ENCODE measurements at regions not wholly inside any gene's neighbourhood (a gene's known extent, or its start where the extent isn't known, plus 50 kb on each side); places are given as distances from the start of the nearest gene placed in this dataset.

GRCh38 chr1:214715126-214715525 is 112.1 kb downstream of the CENPF start:
- Mint-ChIP-seq H3K27me3 (ENCODE audit: low read depth) (peaks cover 7% of the 10 kb centered on the region), H3K36me3 (ENCODE audit: insufficient read depth in 2 of 2) (peaks cover 0 to 2% of the 10 kb centered on the region in 2 donors), H3K4me3 (no peak overlapping the region), H3K27ac (no peak overlapping the region), H3K9me3 (peaks cover 0 to 6% of the 10 kb centered on the region in 2 donors), H3K4me1 (ENCODE audit: low read depth) (no peaks in the 10 kb centered on the region)
- DNase-seq: no peak
- no peak for ATAC-seq (replicated peaks in 1 of 2)

DNA sequence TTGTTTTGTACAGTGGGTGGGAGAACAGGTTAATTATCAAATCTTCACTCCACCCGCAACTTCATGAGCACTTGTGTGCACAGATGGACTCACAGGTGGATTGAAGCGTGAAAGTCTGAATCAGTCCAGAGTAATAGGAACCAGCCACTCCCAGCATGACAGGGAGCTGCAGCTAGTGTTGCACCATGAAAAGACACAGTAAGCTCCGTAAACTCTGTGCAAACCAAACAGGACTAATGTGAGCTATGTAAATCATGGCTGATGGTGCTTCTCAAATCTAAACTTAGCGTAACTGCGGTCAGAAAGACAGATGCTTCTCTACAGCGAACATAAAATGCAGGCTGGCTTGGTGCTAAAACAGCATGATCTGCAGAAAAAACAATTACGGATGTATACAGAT is 114.4 kb downstream of the CENPF start:
- H3K4me1 Mint-ChIP-seq (ENCODE audit: low read depth): no peaks in the 10 kb centered on the region
- H3K36me3 Mint-ChIP-seq (ENCODE audit: insufficient read depth in 2 of 2): peaks cover 0 to 2% of the 10 kb centered on the region in 2 donors
- peaks cover 0 to 6% of the 10 kb centered on the region in 2 donors for H3K9me3 Mint-ChIP-seq
- no peak for DNase-seq
- ATAC-seq (replicated peaks in 1 of 2): no peak
- H3K27me3 Mint-ChIP-seq (ENCODE audit: low read depth): peaks cover 7% of the 10 kb centered on the region
- H3K4me3 Mint-ChIP-seq: no peak overlapping the region
- no peak overlapping the region for H3K27ac Mint-ChIP-seq

DNA sequence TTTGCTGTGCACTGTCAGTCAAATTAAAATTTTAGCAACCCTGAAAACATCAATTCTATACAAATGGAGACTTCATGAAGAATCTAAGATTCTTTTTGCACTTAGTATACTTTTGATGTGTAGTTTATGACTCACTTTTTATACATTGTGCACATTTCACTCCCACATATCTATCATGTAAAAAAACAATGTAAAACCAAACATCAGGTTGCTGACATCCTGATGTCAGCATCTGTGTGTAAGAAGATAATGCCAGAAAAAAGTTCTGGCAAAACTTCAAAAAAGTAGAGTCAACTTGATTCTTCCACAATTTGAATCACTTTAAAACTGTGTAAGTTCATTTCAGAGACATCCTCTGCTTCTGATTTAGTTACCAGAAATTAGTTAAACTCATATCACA is 115.7 kb downstream of the CENPF start:
- DNase-seq (no peak), ATAC-seq (replicated peaks in 1 of 2) (no peak)
- no peak overlapping the region for H3K27ac Mint-ChIP-seq
- H3K4me3 Mint-ChIP-seq: no peak overlapping the region
- no peaks in the 10 kb centered on the region for H3K4me1 Mint-ChIP-seq (ENCODE audit: low read depth)
- peaks cover 0 to 6% of the 10 kb centered on the region in 2 donors for H3K9me3 Mint-ChIP-seq
- peaks cover 0 to 2% of the 10 kb centered on the region in 2 donors for H3K36me3 Mint-ChIP-seq (ENCODE audit: insufficient read depth in 2 of 2)
- H3K27me3 Mint-ChIP-seq (ENCODE audit: low read depth): peaks cover 7% of the 10 kb centered on the region

GRCh38 chr1:214719207-214719606 is 116.2 kb downstream of the CENPF start:
- Mint-ChIP-seq H3K9me3 (peaks cover 0 to 5% of the 10 kb centered on the region in 2 donors), H3K27me3 (ENCODE audit: low read depth) (peaks cover 7% of the 10 kb centered on the region), H3K36me3 (ENCODE audit: insufficient read depth in 2 of 2) (peaks cover 0 to under 1% of the 10 kb centered on the region in 2 donors), H3K4me1 (ENCODE audit: low read depth) (no peaks in the 10 kb centered on the region), H3K4me3 (no peak overlapping the region), H3K27ac (no peak overlapping the region)
- ATAC-seq (replicated peaks in 1 of 2): no peak
- no peak for DNase-seq

GRCh38 chr1:214720561-214720960 is 117.6 kb downstream of the CENPF start:
- DNase-seq (no peak), ATAC-seq (replicated peaks in 1 of 2) (no peak)
- Mint-ChIP-seq H3K36me3 (ENCODE audit: insufficient read depth in 2 of 2) (no peaks in the 10 kb centered on the region), H3K4me3 (no peak overlapping the region), H3K27ac (no peak overlapping the region), H3K9me3 (peaks cover 0 to 1% of the 10 kb centered on the region in 2 donors), H3K4me1 (ENCODE audit: low read depth) (no peaks in the 10 kb centered on the region), H3K27me3 (ENCODE audit: low read depth) (peaks cover 1% of the 10 kb centered on the region)

DNA sequence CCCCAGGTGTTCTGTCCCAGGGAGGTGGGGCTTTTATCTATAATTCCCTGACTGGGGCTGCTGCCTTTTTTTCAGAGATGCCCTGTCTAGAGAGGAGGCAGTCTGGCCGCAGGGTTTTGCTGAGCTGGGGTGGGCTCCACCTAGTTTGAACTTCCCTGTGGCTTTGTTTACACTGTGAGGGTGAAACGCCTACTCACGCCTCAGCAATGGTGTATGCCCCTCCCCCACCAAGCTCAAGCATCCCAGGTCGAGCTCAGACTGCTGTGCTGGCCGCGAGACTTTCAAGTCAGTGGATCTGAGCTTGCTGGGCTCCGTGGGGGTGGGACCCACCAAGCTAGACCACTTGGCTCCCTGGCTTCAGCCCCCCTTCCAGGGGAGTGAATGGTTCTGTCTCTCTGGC is 124.3 kb downstream of the CENPF start:
- no peaks in the 10 kb centered on the region for H3K27me3 Mint-ChIP-seq (ENCODE audit: low read depth)
- peaks cover 3% of the 10 kb centered on the region in 2 donors for H3K9me3 Mint-ChIP-seq
- H3K36me3 Mint-ChIP-seq (ENCODE audit: insufficient read depth in 2 of 2): no peaks in the 10 kb centered on the region
- no peak for ATAC-seq (replicated peaks in 1 of 2)
- no peak for DNase-seq
- H3K4me3 Mint-ChIP-seq: no peak overlapping the region
- H3K4me1 Mint-ChIP-seq (ENCODE audit: low read depth): no peaks in the 10 kb centered on the region
- H3K27ac Mint-ChIP-seq: no peak overlapping the region

DNA sequence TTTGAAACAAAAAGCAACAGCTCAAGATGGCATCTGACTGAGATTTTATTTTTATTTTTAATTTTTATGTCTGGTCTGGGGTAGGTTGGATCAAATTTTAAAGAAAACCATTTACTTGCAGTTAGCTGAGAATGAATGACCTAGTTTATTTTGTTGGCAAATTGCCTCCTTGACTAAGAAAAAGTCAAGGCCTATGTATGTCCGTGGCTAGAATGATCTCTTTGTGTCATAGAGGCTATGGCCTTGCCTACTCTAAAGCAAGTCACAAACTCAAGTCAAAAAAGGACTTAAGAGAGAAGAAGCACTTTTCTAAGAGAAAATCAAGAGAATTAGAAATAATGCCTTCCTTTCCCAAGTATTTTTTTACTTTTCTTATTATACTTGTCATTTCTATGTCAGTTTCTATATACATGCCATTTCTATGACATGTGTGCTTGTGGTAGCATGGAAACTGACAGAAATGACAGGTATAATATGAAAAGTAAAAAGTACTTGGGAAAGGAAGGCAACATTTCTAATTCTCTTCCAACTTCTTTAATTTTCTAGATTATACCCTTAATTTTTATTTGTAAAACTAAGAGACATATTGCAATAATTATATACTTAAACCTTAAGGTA is 136.7 kb downstream of the CENPF start:
- ATAC-seq (replicated peaks in 1 of 2): no peak
- H3K4me1 Mint-ChIP-seq (ENCODE audit: low read depth): no peaks in the 10 kb centered on the region
- DNase-seq: no peak
- H3K4me3 Mint-ChIP-seq: no peak overlapping the region
- H3K27ac Mint-ChIP-seq: no peak overlapping the region
- H3K36me3 Mint-ChIP-seq (ENCODE audit: insufficient read depth in 2 of 2): no peaks in the 10 kb centered on the region
- peaks cover 0 to 3% of the 10 kb centered on the region in 2 donors for H3K9me3 Mint-ChIP-seq
- H3K27me3 Mint-ChIP-seq (ENCODE audit: low read depth): no peaks in the 10 kb centered on the region

DNA sequence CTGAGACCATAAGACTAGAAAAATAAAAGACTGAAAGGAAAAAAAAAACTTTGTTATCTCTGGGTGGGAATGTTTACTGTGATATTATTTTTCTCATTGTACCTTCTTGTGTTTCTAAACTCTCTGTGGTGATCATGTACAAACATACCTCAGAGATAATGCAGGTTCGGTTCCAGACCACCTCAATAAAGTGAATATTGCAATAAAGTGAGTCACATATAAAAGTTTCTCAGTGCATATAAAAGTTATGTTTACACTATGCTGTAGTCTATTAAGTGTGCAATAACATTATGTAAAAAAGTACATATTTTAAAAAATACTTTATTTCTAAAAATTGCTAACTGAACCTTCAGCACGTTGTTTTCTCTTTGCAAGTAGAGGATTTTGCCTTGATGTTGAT is 137.5 kb downstream of the CENPF start:
- DNase-seq (no peak), ATAC-seq (replicated peaks in 1 of 2) (no peak)
- Mint-ChIP-seq H3K4me1 (ENCODE audit: low read depth) (no peaks in the 10 kb centered on the region), H3K27me3 (ENCODE audit: low read depth) (no peaks in the 10 kb centered on the region), H3K36me3 (ENCODE audit: insufficient read depth in 2 of 2) (no peaks in the 10 kb centered on the region), H3K27ac (no peak overlapping the region), H3K9me3 (peaks cover 0 to 3% of the 10 kb centered on the region in 2 donors), H3K4me3 (no peak overlapping the region)

- Mint-ChIP-seq H3K9me3 (peaks cover 0 to 3% of the 10 kb centered on the region in 2 donors), H3K4me1 (ENCODE audit: low read depth) (no peaks in the 10 kb centered on the region), H3K4me3 (no peak overlapping the region), H3K27ac (no peak overlapping the region), H3K36me3 (ENCODE audit: insufficient read depth in 2 of 2) (no peaks in the 10 kb centered on the region), H3K27me3 (ENCODE audit: low read depth) (no peaks in the 10 kb centered on the region)
- ATAC-seq (replicated peaks in 1 of 2): no peak
- DNase-seq: no peak
Observed at GRCh38 chr1:214747050-214747635, 144.1 kb downstream of the CENPF start.

GRCh38 chr1:214753236-214753852 is 150.3 kb downstream of the CENPF start:
- H3K9me3 Mint-ChIP-seq: peaks cover 2 to 7% of the 10 kb centered on the region in 2 donors
- no peaks in the 10 kb centered on the region for H3K27me3 Mint-ChIP-seq (ENCODE audit: low read depth)
- ATAC-seq (replicated peaks in 1 of 2) (no peak), DNase-seq (no peak)
- H3K36me3 Mint-ChIP-seq (ENCODE audit: insufficient read depth in 2 of 2): no peaks in the 10 kb centered on the region
- H3K27ac Mint-ChIP-seq: no peak overlapping the region
- no peaks in the 10 kb centered on the region for H3K4me1 Mint-ChIP-seq (ENCODE audit: low read depth)
- no peak overlapping the region for H3K4me3 Mint-ChIP-seq

GRCh38 chr1:214761030-214761429 is 158.0 kb downstream of the CENPF start:
- Mint-ChIP-seq H3K9me3 (peaks cover 29 to 33% of the 10 kb centered on the region in 2 donors), H3K27me3 (ENCODE audit: low read depth) (no peaks in the 10 kb centered on the region), H3K36me3 (ENCODE audit: insufficient read depth in 2 of 2) (peaks cover 6 to 12% of the 10 kb centered on the region in 2 donors), H3K27ac (no peak overlapping the region), H3K4me1 (ENCODE audit: low read depth) (no peaks in the 10 kb centered on the region), H3K4me3 (no peak overlapping the region)
- DNase-seq (no peak), ATAC-seq (replicated peaks in 1 of 2) (no peak)

DNA sequence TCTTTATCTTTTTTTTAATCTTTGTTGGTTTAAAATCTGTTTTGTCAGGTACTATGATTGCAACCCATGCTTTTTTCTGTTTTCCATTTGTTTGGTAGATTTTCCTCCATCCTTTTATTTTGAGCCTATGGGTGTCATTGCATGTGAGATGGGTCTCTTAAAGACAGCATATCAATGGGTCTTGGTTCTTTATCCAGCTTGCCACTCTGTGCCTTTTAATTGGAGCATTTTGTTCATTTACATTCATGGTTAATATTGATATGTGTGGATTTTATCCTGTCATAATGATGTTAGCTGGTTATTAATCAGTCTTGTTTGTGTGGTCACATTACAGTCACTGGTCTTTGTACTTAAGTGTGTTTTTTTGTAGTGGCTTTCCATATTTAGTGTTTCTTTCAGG is 159.9 kb downstream of the CENPF start:
- H3K9me3 Mint-ChIP-seq: peaks cover 27 to 28% of the 10 kb centered on the region in 2 donors
- ATAC-seq (replicated peaks in 1 of 2) (no peak), DNase-seq (no peak)
- no peaks in the 10 kb centered on the region for H3K4me1 Mint-ChIP-seq (ENCODE audit: low read depth)
- H3K27ac Mint-ChIP-seq: no peak overlapping the region
- peaks cover 6 to 12% of the 10 kb centered on the region in 2 donors for H3K36me3 Mint-ChIP-seq (ENCODE audit: insufficient read depth in 2 of 2)
- no peaks in the 10 kb centered on the region for H3K27me3 Mint-ChIP-seq (ENCODE audit: low read depth)
- no peak overlapping the region for H3K4me3 Mint-ChIP-seq

- Mint-ChIP-seq H3K27me3 (ENCODE audit: low read depth) (no peaks in the 10 kb centered on the region), H3K36me3 (ENCODE audit: insufficient read depth in 2 of 2) (peaks cover 6 to 12% of the 10 kb centered on the region in 2 donors), H3K4me3 (no peak overlapping the region), H3K4me1 (ENCODE audit: low read depth) (no peaks in the 10 kb centered on the region), H3K9me3 (peaks cover 22 to 26% of the 10 kb centered on the region in 2 donors), H3K27ac (no peak overlapping the region)
- ATAC-seq (replicated peaks in 1 of 2) (no peak), DNase-seq (no peak)
Observed at GRCh38 chr1:214764502-214764901, 161.5 kb downstream of the CENPF start.
